ENCODE measurements at regions not wholly inside any gene's neighbourhood (a gene's known extent, or its start where the extent isn't known, plus 50 kb on each side); places are given as distances from the start of the nearest gene placed in this dataset.

- Histone ChIP-seq H2AFZ (ENCODE audit: low read length) (no peak overlapping the region), H4K20me1 (ENCODE audit: insufficient read depth, low read length) (no peaks in the 10 kb centered on the region), H3K27me3 (ENCODE audit: insufficient read depth, low read length) (no peaks in the 10 kb centered on the region), H3K4me2 (ENCODE audit: low read length) (no peak overlapping the region), H3F3A (ENCODE audit: insufficient read depth, low read length) (no peaks in the 10 kb centered on the region), H3K36me3 (ENCODE audit: insufficient read depth, low read length) (no peaks in the 10 kb centered on the region), H3K9me2 (ENCODE audit: low read depth, low read length) (no peaks in the 10 kb centered on the region), H3K4me3 (ENCODE audit: low read depth, low read length, poor library complexity, severe bottlenecking) (no peak overlapping the region), H3K4me1 (ENCODE audit: insufficient read depth, low read length, severe bottlenecking) (no peaks in the 10 kb centered on the region), H3K79me2 (ENCODE audit: insufficient read depth, low read length) (no peaks in the 10 kb centered on the region), H3K9ac (ENCODE audit: low read length) (no peak overlapping the region), H3K27ac (ENCODE audit: low read depth, low read length, poor library complexity, severe bottlenecking) (no peak overlapping the region), H3K9me3 (ENCODE audit: low read length) (no peaks in the 10 kb centered on the region)
- TF ChIP-seq EZH2 (IDR thresholded peaks at IDR 0.05; ENCODE audit: borderline replicate concordance, low read length) (no peak), CTCF (IDR thresholded peaks at IDR 0.05; ENCODE audit: low read length) (peak; percentile 37; the same call in 1 of the 2 replicates)
These were observed 161.7 kb upstream of the SOX9 start for GRCh38 chr17:71959154-71959553.

GRCh38 chr17:71963351-71963750, 157.5 kb upstream of the SOX9 start:
- Histone ChIP-seq H3K27ac (ENCODE audit: low read depth, low read length, poor library complexity, severe bottlenecking) (no peak overlapping the region), H3F3A (ENCODE audit: insufficient read depth, low read length) (no peaks in the 10 kb centered on the region), H3K9me2 (ENCODE audit: low read depth, low read length) (no peaks in the 10 kb centered on the region), H3K9me3 (ENCODE audit: low read length) (no peaks in the 10 kb centered on the region), H3K79me2 (ENCODE audit: insufficient read depth, low read length) (no peaks in the 10 kb centered on the region), H3K27me3 (ENCODE audit: insufficient read depth, low read length) (no peaks in the 10 kb centered on the region), H4K20me1 (ENCODE audit: insufficient read depth, low read length) (no peaks in the 10 kb centered on the region), H3K4me2 (ENCODE audit: low read length) (no peak overlapping the region), H3K9ac (ENCODE audit: low read length) (no peak overlapping the region), H3K4me3 (ENCODE audit: low read depth, low read length, poor library complexity, severe bottlenecking) (no peak overlapping the region), H3K4me1 (ENCODE audit: insufficient read depth, low read length, severe bottlenecking) (no peaks in the 10 kb centered on the region), H3K36me3 (ENCODE audit: insufficient read depth, low read length) (no peaks in the 10 kb centered on the region), H2AFZ (ENCODE audit: low read length) (no peak overlapping the region)
- TF ChIP-seq EZH2 (IDR thresholded peaks at IDR 0.05; ENCODE audit: borderline replicate concordance, low read length) (no peak), CTCF (IDR thresholded peaks at IDR 0.05; ENCODE audit: low read length) (no peak)

- Histone ChIP-seq H3K36me3 (ENCODE audit: insufficient read depth, low read length) (no peaks in the 10 kb centered on the region), H3F3A (ENCODE audit: insufficient read depth, low read length) (no peaks in the 10 kb centered on the region), H3K27me3 (ENCODE audit: insufficient read depth, low read length) (no peaks in the 10 kb centered on the region), H3K9ac (ENCODE audit: low read length) (no peak overlapping the region), H3K4me3 (ENCODE audit: low read depth, low read length, poor library complexity, severe bottlenecking) (no peak overlapping the region), H3K27ac (ENCODE audit: low read depth, low read length, poor library complexity, severe bottlenecking) (no peak overlapping the region), H3K9me2 (ENCODE audit: low read depth, low read length) (no peaks in the 10 kb centered on the region), H3K4me1 (ENCODE audit: insufficient read depth, low read length, severe bottlenecking) (no peaks in the 10 kb centered on the region), H2AFZ (ENCODE audit: low read length) (no peak overlapping the region), H3K79me2 (ENCODE audit: insufficient read depth, low read length) (no peaks in the 10 kb centered on the region), H3K4me2 (ENCODE audit: low read length) (no peak overlapping the region), H4K20me1 (ENCODE audit: insufficient read depth, low read length) (no peaks in the 10 kb centered on the region), H3K9me3 (ENCODE audit: low read length) (no peaks in the 10 kb centered on the region)
- TF ChIP-seq CTCF (IDR thresholded peaks at IDR 0.05; ENCODE audit: low read length) (no peak), EZH2 (IDR thresholded peaks at IDR 0.05; ENCODE audit: borderline replicate concordance, low read length) (no peak)
These were observed 157.0 kb upstream of the SOX9 start for GRCh38 chr17:71963791-71964190.

Measured in OCI-LY1 (cell line).